Heart left ventricle (tissue), 13 donors: ENCODE measurements at regions not wholly inside any gene's neighbourhood (a gene's known extent, or its start where the extent isn't known, plus 50 kb on each side); places are given as distances from the start of the nearest gene placed in this dataset.

Source experiments
- CTCF ChIP-seq, 12 donors: fragments of 200-600 bp; sonication (generic) in 4 of 12; IDR thresholded peaks; one replicate each; pipeline versions ENCODE4 v1.5.0 to v1.8.0; 2018 to 2022; ENCODE audit warnings: antibody characterized with exemption in 12 of 12, mild to moderate bottlenecking in 5 of 12
- POLR2A ChIP-seq, 2 donors: fragments of 450-650 bp; IDR thresholded peaks; one replicate each; pipeline ENCODE4 v1.6.1; 2017; ENCODE audit warnings: antibody characterized with exemption in 2 of 2, mild to moderate bottlenecking in 2 of 2, moderate library complexity in 2 of 2
- donor health status: ischemic (EF 13 %, LVEDD 7.1; RV severe dilation, severe dysfunction).
- donor health status: DM: no; HTN: yes; CAD: no.
- donor health status: DM: no; HTN: no; CAD: no.
- donor health status: ischemic (EF 25% LVEDD 6.9; RV normal size, moderate dysfunction).
- donor health status: ischemic (EF 25% LVEDD 5.7; RV mildly dilated, moderate dysfunction).
- donor health status: ischemic (EF 35%, LVEDD 5.7; RV mildly dilated, moderate dysfunction).
- donor health status: nonischemic (EF 11% LVEDD 7.7; RV severe dilation, severe dysfunction).
- donor health status: DM: yes; HTN: yes; CAD: no.
- donor health status: PGD.
- donor health status: ischemic (EF 29% LVEDD 5.4; RV normal size, mild dysfunction).
- donor health status: nonischemic (EF 23%, LVEDD 6.1; RV moderate dilation, normal function).

DNA sequence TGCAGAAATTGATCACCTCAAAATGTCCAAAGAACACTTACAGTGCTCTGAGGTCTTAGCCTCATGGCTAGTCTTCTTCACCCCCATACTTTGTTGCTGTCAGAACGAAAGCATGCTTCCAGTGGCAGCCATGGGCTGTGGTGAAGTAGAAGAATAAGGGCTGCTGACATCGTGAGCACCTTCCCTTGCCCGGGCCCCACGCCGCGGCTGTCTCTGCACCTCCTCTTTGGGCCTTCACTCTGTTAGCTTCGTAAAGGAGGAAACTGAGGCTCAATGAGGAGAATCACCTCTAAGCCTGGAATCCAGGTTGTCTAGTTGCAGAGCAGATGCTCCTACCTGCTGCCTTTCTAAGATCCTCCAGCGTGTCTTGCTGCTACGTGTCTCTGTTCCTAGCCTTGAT, 139.5 kb upstream of the SLC28A3 start:
- TF ChIP-seq CTCF (IDR thresholded peaks at IDR 0.05) = no peak
- no peak for TF ChIP-seq POLR2A (IDR thresholded peaks at IDR 0.05)
